ENCODE measurements at regions not wholly inside any gene's neighbourhood (a gene's known extent, or its start where the extent isn't known, plus 50 kb on each side); places are given as distances from the start of the nearest gene placed in this dataset.

- no peak for TF ChIP-seq YY1 (IDR thresholded peaks at IDR 0.05; ENCODE audit: low read depth)
- TF ChIP-seq RAD21 (IDR thresholded peaks at IDR 0.05; ENCODE audit: low read depth): no peak
- TF ChIP-seq EP300 (IDR thresholded peaks at IDR 0.05; ENCODE audit: borderline replicate concordance): no peak
- no peak for TF ChIP-seq REST (IDR thresholded peaks at IDR 0.05; ENCODE audit: low read depth)
- TF ChIP-seq NFIC (IDR thresholded peaks at IDR 0.05): no peak
- TF ChIP-seq FOXM1 (IDR thresholded peaks at IDR 0.05; ENCODE audit: borderline replicate concordance, low read depth): no peak
- no peak for TF ChIP-seq MAX (IDR thresholded peaks at IDR 0.05)
- TF ChIP-seq TAF1 (IDR thresholded peaks at IDR 0.05; ENCODE audit: low read depth): no peak
- no peak for TF ChIP-seq EGR1 (IDR thresholded peaks at IDR 0.05)
- no peak for TF ChIP-seq TCF12 (IDR thresholded peaks at IDR 0.05; ENCODE audit: low read depth)
- no peak for TF ChIP-seq ZBTB7A (IDR thresholded peaks at IDR 0.05; ENCODE audit: low read depth)
- 0 out of 2 replicates have a peak, but pooled peaks have one; percentile 30 for TF ChIP-seq TEAD4 (IDR thresholded peaks at IDR 0.05)
Observed at GRCh38 chr4:41454423-41454822, 83.5 kb upstream of the LIMCH1 start.
